MV-4-11 (cell line): ENCODE measurements at regions not wholly inside any gene's neighbourhood (a gene's known extent, or its start where the extent isn't known, plus 50 kb on each side); places are given as distances from the start of the nearest gene placed in this dataset.
"Not testable (repeated sequence)": the region's sequence is repeated elsewhere in the genome, so short reads cannot be mapped to it uniquely, and the experiment has no call there.

Experiments
- DNase-seq: peaks from one replicate; lab custom pipeline; 2025; lab: John Stamatoyannopoulos, UW

- not testable (repeated sequence) for DNase-seq
Observed at GRCh38 chr5:167858186-167858855, 433.1 kb upstream of the WWC1 start.

- no peak for DNase-seq
Observed at GRCh38 chr5:167861129-167861927, 430.1 kb upstream of the WWC1 start.

DNA sequence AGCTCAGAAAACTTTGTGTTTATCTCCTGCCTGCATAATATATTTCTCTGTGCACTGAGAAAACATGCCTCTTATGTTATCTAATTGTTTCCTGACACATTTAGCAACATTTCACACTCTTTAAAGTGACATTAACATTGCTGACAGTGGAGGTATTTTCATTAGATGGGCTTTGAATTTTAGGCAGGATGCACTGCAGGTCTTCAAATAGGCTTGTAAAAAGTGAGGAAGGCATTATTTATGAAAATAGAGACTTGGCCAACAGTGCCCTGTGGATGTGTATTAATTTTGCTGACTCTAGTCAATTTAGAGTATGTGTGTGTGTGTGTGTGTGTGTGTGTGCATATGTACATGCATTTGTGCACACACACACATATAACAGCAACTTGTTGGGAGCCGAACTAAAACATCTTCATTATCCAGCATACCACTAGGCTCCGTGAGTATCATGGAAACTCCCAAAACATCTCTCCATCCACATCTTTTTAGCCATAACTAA lies 429.5 kb upstream of the WWC1 start:
- DNase-seq, result no peak

DNA sequence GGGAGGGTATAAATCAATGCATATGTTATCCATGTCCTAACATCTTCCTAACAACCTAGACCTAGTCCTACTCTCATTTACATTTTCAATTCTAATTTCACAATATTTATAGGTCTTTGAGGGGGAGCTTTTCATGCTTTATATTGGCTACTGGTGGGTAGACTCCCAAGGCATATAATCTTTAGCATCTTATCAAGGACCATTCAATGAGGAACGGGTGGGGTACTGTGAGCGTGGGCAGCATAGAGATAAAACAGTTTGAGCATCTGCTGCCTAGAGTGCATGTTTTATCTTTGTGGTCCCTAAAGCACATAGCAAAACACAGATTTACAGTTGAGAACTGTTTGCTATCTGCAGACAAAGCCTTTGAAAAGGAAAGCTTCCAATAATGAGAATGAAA lies 427.6 kb upstream of the WWC1 start:
- DNase-seq, result no peak

DNA sequence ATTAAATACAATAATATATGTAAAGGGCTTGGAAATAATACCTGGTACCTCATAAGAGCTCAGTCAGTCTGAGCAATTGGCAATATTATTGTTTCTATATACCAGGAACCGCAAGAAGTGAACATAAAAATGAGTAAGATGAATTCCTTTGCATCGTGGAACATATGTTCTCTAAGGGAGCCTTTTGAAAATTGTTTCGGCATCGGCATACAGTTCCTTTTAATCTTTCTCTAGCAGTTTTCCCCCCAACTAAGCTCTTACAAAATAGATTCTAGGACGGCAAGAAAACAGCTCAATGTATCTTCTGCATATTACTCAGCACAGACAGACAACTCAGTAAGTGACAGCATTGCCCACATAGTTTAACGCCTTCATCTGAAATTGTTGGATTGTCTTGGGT lies 426.6 kb upstream of the WWC1 start:
- DNase-seq, result no peak

- no peak for DNase-seq
Observed at GRCh38 chr5:167866797-167867196, 424.6 kb upstream of the WWC1 start.

- DNase-seq, result no peak
Observed at GRCh38 chr5:167867281-167867680, 424.2 kb upstream of the WWC1 start.

GRCh38 chr5:167869125-167869524 lies 422.3 kb upstream of the WWC1 start:
- DNase-seq, result no peak

GRCh38 chr5:167870055-167870454 lies 421.4 kb upstream of the WWC1 start:
- DNase-seq, result no peak

DNA sequence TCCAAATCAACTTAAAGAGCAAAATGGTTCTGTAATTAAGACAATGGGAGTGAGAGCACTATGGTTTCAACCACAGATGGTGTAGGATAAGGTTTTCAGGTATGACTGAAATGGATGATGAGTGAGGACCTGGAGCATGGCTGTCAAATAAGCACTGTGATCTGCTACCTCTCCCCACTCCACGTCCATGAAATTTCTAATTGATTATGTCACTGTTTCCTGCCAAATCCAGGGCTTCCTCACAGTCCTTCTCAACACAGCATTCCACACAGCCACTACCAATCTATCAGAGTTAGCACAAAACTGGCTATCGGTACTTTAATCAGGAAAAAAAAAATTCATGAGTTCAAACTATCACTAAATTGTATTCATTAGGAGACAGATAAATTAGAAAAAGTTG lies 420.4 kb upstream of the WWC1 start:
- no peak for DNase-seq

- no peak for DNase-seq
Observed at GRCh38 chr5:167872791-167873190, 418.7 kb upstream of the WWC1 start.

GRCh38 chr5:167877114-167877722 lies 414.2 kb upstream of the WWC1 start:
- DNase-seq, result no peak

GRCh38 chr5:167877924-167878323 lies 413.5 kb upstream of the WWC1 start:
- no peak for DNase-seq

GRCh38 chr5:167880420-167880819 lies 411.0 kb upstream of the WWC1 start:
- no peak for DNase-seq

GRCh38 chr5:167881041-167881440 lies 410.4 kb upstream of the WWC1 start:
- no peak for DNase-seq

DNA sequence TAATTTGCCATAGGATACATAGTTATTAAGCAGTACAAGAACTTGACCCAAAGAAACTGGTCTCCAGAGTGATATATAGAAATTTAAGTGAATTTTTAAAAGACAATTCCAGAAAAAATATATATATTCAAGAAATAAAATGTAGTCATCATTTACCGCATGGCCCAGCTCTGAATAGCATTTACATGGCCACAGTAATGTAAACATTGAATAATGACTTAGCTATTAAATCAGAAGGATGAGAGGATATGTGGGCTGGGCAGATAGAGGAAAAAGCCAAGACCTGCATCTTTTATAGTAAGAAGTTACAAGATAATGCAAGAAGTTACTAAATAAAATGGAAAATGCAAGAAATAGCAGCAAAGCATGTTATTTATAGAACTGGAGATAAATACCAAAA lies 405.2 kb upstream of the WWC1 start:
- DNase-seq, result no peak

- DNase-seq, result no peak
Observed at GRCh38 chr5:167888393-167888792, 403.1 kb upstream of the WWC1 start.

GRCh38 chr5:167889276-167889675 lies 402.2 kb upstream of the WWC1 start:
- no peak for DNase-seq

DNA sequence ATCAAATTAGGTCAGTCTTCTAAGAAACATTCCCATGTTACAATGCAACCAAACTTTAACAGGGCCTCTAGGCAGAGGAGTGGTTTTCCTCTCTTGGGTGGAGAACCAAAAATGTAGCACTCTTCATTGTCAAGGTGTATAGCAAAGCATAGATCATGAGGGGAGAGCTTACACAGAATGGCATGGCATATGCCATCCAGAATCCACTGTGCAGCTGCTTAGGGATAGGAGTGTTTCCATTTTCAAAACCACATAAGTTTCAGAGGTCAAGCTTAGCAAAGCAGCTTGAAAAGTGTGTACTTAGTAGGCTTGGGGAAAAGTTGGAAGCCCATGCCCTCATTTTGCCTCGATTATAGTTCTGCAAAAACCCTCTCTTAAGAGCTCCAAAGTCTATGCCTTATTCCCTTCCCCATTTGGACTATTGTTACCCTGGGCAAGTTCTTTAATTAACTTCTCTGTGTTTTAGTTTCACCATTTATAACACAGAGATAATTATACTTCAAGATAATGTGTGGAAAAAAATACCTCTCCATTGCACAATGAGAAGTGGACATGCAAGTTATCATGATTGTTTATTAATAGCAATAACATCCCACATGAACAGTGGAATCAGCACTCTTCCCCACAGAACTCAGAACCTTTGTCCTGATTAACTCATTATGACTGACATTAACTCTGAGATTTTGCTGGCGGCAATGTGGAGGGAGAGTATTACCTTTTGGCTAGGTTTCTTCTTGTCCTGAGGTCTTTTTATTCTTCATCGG lies 398.9 kb upstream of the WWC1 start:
- DNase-seq, result no peak

- DNase-seq, result no peak
Observed at GRCh38 chr5:167893271-167893670, 398.2 kb upstream of the WWC1 start.

GRCh38 chr5:167894631-167895472 lies 396.6 kb upstream of the WWC1 start:
- no peak for DNase-seq
